H9 (cell line): ENCODE measurements at regions not wholly inside any gene's neighbourhood (a gene's known extent, or its start where the extent isn't known, plus 50 kb on each side); places are given as distances from the start of the nearest gene placed in this dataset.

Experiments
- DNase-seq: peaks from one replicate; pipeline ENCODE4 v3.0.0-alpha.2; 2017
- H2AFZ ChIP-seq: one replicate; pipeline ENCODE4 v1.6.1; 2013; ENCODE audit warnings: mild to moderate bottlenecking, low read length, control low read depth, moderate library complexity
- H2AK5ac ChIP-seq: 2 replicates; pipeline ENCODE4 v1.6.1; 2013; ENCODE audit warnings: low read length, control low read depth, mixed read lengths; ENCODE audit not compliant: insufficient read length
- H2BK120ac ChIP-seq: one replicate; pipeline ENCODE4 v1.6.1; 2013; ENCODE audit warnings: low read depth, mild to moderate bottlenecking, low read length, control low read depth, inconsistent platforms; ENCODE audit not compliant: poor library complexity, severe bottlenecking
- H2BK12ac ChIP-seq: 2 replicates; pipeline ENCODE4 v1.6.1; 2013; ENCODE audit warnings: low read length, control low read depth, mixed read lengths, low read depth; ENCODE audit not compliant: insufficient read length
- H2BK15ac ChIP-seq: 2 replicates; pipeline ENCODE4 v1.6.1; 2013; ENCODE audit warnings: low read depth, low read length, control low read depth
- H2BK20ac ChIP-seq: one replicate; pipeline ENCODE4 v1.6.1; 2013; ENCODE audit warnings: low read depth, mild to moderate bottlenecking, low read length, control low read depth, inconsistent platforms; ENCODE audit not compliant: poor library complexity, severe bottlenecking
- H2BK5ac ChIP-seq: 2 replicates; pipeline ENCODE4 v1.6.1; 2013; ENCODE audit warnings: low read length, control low read depth, mixed read lengths; ENCODE audit not compliant: insufficient read length
- H3K14ac ChIP-seq: 2 replicates; pipeline ENCODE4 v1.6.1; 2013; ENCODE audit warnings: low read length, control low read depth; ENCODE audit not compliant: insufficient read depth
- H3K18ac ChIP-seq: 2 replicates; pipeline ENCODE4 v1.6.1; 2013; ENCODE audit warnings: low read depth, mild to moderate bottlenecking, mixed read lengths, low read length, control low read depth; ENCODE audit not compliant: insufficient read length
- H3K23ac ChIP-seq: 2 replicates; pipeline ENCODE4 v1.6.1; 2013; ENCODE audit warnings: low read length, control low read depth, mixed read lengths, low read depth; ENCODE audit not compliant: insufficient read length
- H3K23me2 ChIP-seq: 2 replicates; pipeline ENCODE4 v1.6.1; 2013; ENCODE audit warnings: low read depth, mild to moderate bottlenecking, mixed read lengths, low read length, control low read depth; ENCODE audit not compliant: insufficient read length, poor library complexity, severe bottlenecking
- H3K27ac ChIP-seq: 2 replicates; pipeline ENCODE4 v1.5.1; 2013; ENCODE audit warnings: low read length, control low read depth, mixed read lengths, low read depth; ENCODE audit not compliant: insufficient read length
- H3K27me3 ChIP-seq: 2 replicates; pipeline ENCODE4 v1.6.1; 2013; ENCODE audit warnings: low read length, control low read depth, inconsistent platforms; ENCODE audit not compliant: insufficient read depth
- H3K4ac ChIP-seq: 2 replicates; pipeline ENCODE4 v1.6.1; 2013; ENCODE audit warnings: low read depth, mild to moderate bottlenecking, control low read depth, inconsistent platforms, low read length, moderate library complexity
- H3K4me1 ChIP-seq: 2 replicates; pipeline ENCODE4 v1.6.1; 2013; ENCODE audit warnings: low read length, control low read depth, inconsistent platforms; ENCODE audit not compliant: insufficient read depth
- H3K4me2 ChIP-seq: 2 replicates; pipeline ENCODE4 v1.6.1; 2013; ENCODE audit warnings: low read length, control low read depth, mixed read lengths; ENCODE audit not compliant: insufficient read length, insufficient read depth
- H3K56ac ChIP-seq: 2 replicates; pipeline ENCODE4 v1.6.1; 2013; ENCODE audit warnings: low read depth, mild to moderate bottlenecking, mixed read lengths, low read length, control low read depth; ENCODE audit not compliant: insufficient read length
- H3K79me1 ChIP-seq: 2 replicates; pipeline ENCODE4 v1.6.1; 2013; ENCODE audit warnings: low read depth, mild to moderate bottlenecking, moderate library complexity, low read length, control low read depth, inconsistent platforms; ENCODE audit not compliant: insufficient read depth, poor library complexity, severe bottlenecking
- H3K79me2 ChIP-seq: 2 replicates; pipeline ENCODE4 v1.6.1; 2013; ENCODE audit warnings: low read length, control low read depth, inconsistent platforms; ENCODE audit not compliant: insufficient read depth
- H3K9ac ChIP-seq: 2 replicates; pipeline ENCODE4 v1.6.1; 2013; ENCODE audit warnings: low read length, control low read depth, mixed read lengths; ENCODE audit not compliant: insufficient read length; ENCODE audit errors: extremely low read depth
- H3K9me3 ChIP-seq: one replicate; pipeline ENCODE4 v1.6.1; 2013; ENCODE audit warnings: low read depth, low read length, inconsistent platforms; ENCODE audit not compliant: control insufficient read depth
- H3T11ph ChIP-seq: one replicate; pipeline ENCODE4 v1.6.1; 2013; ENCODE audit warnings: mild to moderate bottlenecking, low read length, control low read depth, inconsistent platforms
- H4K20me1 ChIP-seq: one replicate; pipeline ENCODE4 v1.6.1; 2013; ENCODE audit not compliant: control insufficient read depth, insufficient read length, insufficient read depth
- H4K5ac ChIP-seq: 2 replicates; pipeline ENCODE4 v1.6.1; 2013; ENCODE audit warnings: low read depth, mild to moderate bottlenecking, mixed read lengths, low read length, control low read depth; ENCODE audit not compliant: insufficient read length
- H4K8ac ChIP-seq: replicated peaks from 2 replicates; pipeline ENCODE4 v1.6.1; 2013; ENCODE audit warnings: low read length, control low read depth, mixed read lengths, low read depth; ENCODE audit not compliant: insufficient read length
- H4K91ac ChIP-seq: 2 replicates; pipeline ENCODE4 v1.6.1; 2013; ENCODE audit warnings: low read depth, mild to moderate bottlenecking, moderate library complexity, mixed read lengths, low read length, control low read depth; ENCODE audit not compliant: insufficient read length
- H3K27ac Mint-ChIP-seq, 3 experiments: 2 replicates in 2 of 3; 3 replicates in 1 of 3; pipeline ENCODE4 v1.8.0; 2020 to 2021; ENCODE audit warnings: mixed read lengths in 3 of 3, mild to moderate bottlenecking in 1 of 3, moderate library complexity in 1 of 3
- H3K27me3 Mint-ChIP-seq: 2 replicates; pipeline ENCODE4 v1.8.0; 2021; ENCODE audit warnings: low read depth, mild to moderate bottlenecking, moderate library complexity, mixed read lengths
- H3K36me3 Mint-ChIP-seq, 3 experiments: 2 replicates in 2 of 3; 3 replicates in 1 of 3; pipeline ENCODE4 v1.8.0; 2020 to 2021; ENCODE audit warnings: low read depth in 3 of 3, mixed read lengths in 3 of 3; ENCODE audit not compliant: insufficient read depth in 1 of 3
- H3K4me1 Mint-ChIP-seq, 2 experiments: 2 replicates each; pipeline ENCODE4 v1.8.0; 2020; ENCODE audit warnings: mixed read lengths in 2 of 2
- H3K4me3 Mint-ChIP-seq, 2 experiments: 2 replicates in 1 of 2; 3 replicates in 1 of 2; pipeline ENCODE4 v1.8.0; 2020 to 2021; ENCODE audit warnings: mild to moderate bottlenecking in 2 of 2, mixed read lengths in 2 of 2, moderate library complexity in 1 of 2
- H3K9me3 Mint-ChIP-seq, 2 experiments: 2 replicates in 1 of 2; 3 replicates in 1 of 2; pipeline ENCODE4 v1.8.0; 2020; ENCODE audit warnings: mild to moderate bottlenecking in 2 of 2, mixed read lengths in 2 of 2, moderate library complexity in 1 of 2
- CTCF ChIP-seq: fragments of 200-600 bp; sonication (generic); conservative IDR thresholded peaks from 3 replicates; pipeline ENCODE4 v1.8.0; 2021; ENCODE audit warnings: antibody characterized with exemption, mild to moderate bottlenecking
- WGBS: extraction: QIAGEN DNeasy Blood & Tissue Kit; methylation state at CpG from one replicate; pipeline ENCODE4 v1.1.7; 2013; ENCODE audit warnings: missing lambda C conversion rate, low lambda C conversion rate, mixed read lengths; ENCODE audit not compliant: insufficient read length; ENCODE audit errors: extremely low coverage; 5-methylcytosine and 5-hydroxymethylcytosine counted together

DNA sequence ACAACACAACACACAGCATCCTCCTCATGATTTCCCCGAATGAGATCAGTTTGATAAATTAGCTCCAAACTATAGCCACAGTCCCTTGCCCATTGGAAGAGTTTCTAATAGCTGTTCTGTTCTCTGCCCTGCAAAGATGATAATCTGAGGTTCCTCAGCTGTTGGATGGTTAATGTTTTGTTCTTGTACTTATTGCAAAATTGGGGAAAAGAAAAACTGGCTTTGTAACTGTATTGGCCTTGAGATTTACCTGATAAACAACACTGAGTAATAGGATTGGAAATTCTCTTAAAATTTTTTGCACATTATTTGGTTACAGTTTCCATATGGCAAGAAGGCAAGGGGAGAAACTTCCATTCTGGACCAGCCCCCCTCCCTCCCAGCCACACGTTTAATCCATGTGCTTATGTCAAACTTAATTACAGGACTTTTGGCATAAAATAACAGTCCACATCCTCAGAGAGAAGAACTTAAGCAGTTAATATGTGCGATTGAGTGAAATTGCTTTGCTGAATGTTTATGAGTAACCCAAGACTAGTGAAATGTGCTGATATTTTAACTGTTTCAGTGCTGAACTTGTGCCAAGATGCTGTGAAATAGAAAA is 119.1 kb upstream of the ZFHX3 start:
- H2BK20ac ChIP-seq, result no peak overlapping the region
- no peaks in the 10 kb centered on the region for H3K79me2 ChIP-seq
- no peak overlapping the region for H4K91ac ChIP-seq
- no peak overlapping the region for H3T11ph ChIP-seq
- no peak overlapping the region for H3K27ac ChIP-seq
- no peak overlapping the region for H3K56ac ChIP-seq
- no peaks in the 10 kb centered on the region for H3K27me3 ChIP-seq
- peaks cover 18% of the 10 kb centered on the region for H3K27me3 Mint-ChIP-seq
- no peak for DNase-seq
- H3K9me3 Mint-ChIP-seq, result no peaks in the 10 kb centered on the region; a peak in 1 of 5 replicates
- H3K4me2 ChIP-seq, result no peak overlapping the region
- H3K14ac ChIP-seq, result no peak overlapping the region
- no peak for TF ChIP-seq CTCF
- no peaks in the 10 kb centered on the region for H3K9me3 ChIP-seq
- H4K8ac ChIP-seq, result no peak overlapping the region
- no peak overlapping the region for H2BK120ac ChIP-seq
- no peak overlapping the region for H2BK12ac ChIP-seq
- H3K4me3 Mint-ChIP-seq, result no peak overlapping the region
- H3K23me2 ChIP-seq, result no peaks in the 10 kb centered on the region
- H4K20me1 ChIP-seq, result no peaks in the 10 kb centered on the region
- H3K9ac ChIP-seq, result no peak overlapping the region
- H4K5ac ChIP-seq, result no peak overlapping the region
- H2BK15ac ChIP-seq, result no peak overlapping the region
- H2BK5ac ChIP-seq, result no peak overlapping the region
- no peaks in the 10 kb centered on the region; the same call in 1 of the 2 replicates for H3K4me1 ChIP-seq
- no peak overlapping the region for H2AFZ ChIP-seq
- H3K27ac Mint-ChIP-seq, result no peak overlapping the region
- no peaks in the 10 kb centered on the region for H3K79me1 ChIP-seq
- no peak overlapping the region for H3K23ac ChIP-seq
- no peak overlapping the region for H3K18ac ChIP-seq
- no peaks in the 10 kb centered on the region for H3K36me3 Mint-ChIP-seq
- peaks cover 13 to 17% of the 10 kb centered on the region in 2 experiments for H3K4me1 Mint-ChIP-seq
- no peak overlapping the region for H2AK5ac ChIP-seq
- H3K4ac ChIP-seq, result no peak overlapping the region
- WGBS, result no CpG with 5 or more reads among the region's 3 CpGs
